ENCODE measurements at regions not wholly inside any gene's neighbourhood (a gene's known extent, or its start where the extent isn't known, plus 50 kb on each side); places are given as distances from the start of the nearest gene placed in this dataset.

DNA sequence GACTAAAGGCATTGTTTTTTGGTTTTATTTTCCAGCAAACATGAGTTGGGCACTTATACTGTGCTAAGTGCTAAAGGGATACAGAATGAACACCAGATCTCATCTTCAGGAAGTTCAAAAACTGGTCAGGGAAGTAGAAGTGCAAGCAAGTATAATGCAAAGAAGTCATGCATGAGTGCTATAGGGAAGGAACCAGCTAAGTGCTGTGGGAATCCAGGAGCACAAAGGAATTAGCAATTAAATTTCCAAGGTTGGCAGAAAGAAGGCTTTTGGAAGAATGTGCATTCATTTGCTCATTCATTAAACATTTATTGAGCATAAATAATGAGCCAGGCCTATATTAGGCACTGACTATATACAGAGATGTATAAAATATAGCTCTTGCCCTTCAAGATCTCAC is 143.7 kb upstream of the ARHGAP42 start:
- H3K27ac ChIP-seq, result no peak overlapping the region
- H3K27me3 ChIP-seq, result no peaks in the 10 kb centered on the region
- TF ChIP-seq, protein P1, sequence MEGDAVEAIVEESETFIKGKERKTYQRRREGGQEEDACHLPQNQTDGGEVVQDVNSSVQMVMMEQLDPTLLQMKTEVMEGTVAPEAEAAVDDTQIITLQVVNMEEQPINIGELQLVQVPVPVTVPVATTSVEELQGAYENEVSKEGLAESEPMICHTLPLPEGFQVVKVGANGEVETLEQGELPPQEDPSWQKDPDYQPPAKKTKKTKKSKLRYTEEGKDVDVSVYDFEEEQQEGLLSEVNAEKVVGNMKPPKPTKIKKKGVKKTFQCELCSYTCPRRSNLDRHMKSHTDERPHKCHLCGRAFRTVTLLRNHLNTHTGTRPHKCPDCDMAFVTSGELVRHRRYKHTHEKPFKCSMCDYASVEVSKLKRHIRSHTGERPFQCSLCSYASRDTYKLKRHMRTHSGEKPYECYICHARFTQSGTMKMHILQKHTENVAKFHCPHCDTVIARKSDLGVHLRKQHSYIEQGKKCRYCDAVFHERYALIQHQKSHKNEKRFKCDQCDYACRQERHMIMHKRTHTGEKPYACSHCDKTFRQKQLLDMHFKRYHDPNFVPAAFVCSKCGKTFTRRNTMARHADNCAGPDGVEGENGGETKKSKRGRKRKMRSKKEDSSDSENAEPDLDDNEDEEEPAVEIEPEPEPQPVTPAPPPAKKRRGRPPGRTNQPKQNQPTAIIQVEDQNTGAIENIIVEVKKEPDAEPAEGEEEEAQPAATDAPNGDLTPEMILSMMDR (IDR thresholded peaks at IDR 0.05), result no peak
- TF ChIP-seq POLR2AphosphoS5 (IDR thresholded peaks at IDR 0.05), result no peak
- intact Hi-C loops (cut with DNase I; ENCODE audit: low total_unique reads), result no loop called here
- no peaks in the 10 kb centered on the region for H3K9me3 ChIP-seq
- no peaks in the 10 kb centered on the region for H3K36me3 ChIP-seq
- DNase-seq, result no peak
- no peaks in the 10 kb centered on the region for H3K4me1 ChIP-seq
- H3K4me3 ChIP-seq, result no peak overlapping the region

DNA sequence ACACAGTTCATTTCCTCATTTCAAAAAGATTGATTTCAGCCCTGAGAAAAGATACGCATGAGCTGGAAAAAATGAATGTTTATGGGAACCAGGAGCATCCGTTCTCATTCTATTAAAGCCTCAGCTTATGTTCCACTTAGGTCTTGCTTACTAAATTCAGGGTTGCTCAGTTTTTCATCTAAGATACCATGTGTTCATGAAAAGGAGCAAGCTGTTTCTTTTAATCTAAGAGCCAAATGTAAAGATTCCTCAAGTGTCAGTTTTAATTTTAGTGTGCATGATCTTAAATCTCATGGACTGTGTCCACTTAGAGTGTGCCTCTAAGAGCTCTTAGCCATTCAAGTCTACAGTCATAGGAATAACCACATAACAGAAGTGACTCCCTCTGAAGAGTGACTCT is 141.5 kb upstream of the ARHGAP42 start:
- Histone ChIP-seq H3K9me3 (no peaks in the 10 kb centered on the region), H3K27ac (no peak overlapping the region), H3K4me1 (no peaks in the 10 kb centered on the region), H3K27me3 (no peaks in the 10 kb centered on the region), H3K36me3 (no peaks in the 10 kb centered on the region), H3K4me3 (no peak overlapping the region)
- DNase-seq, result no peak
- WGBS, 5 donors, result 73 to 84% (median 78%) methylated on average over 2 of the region's 2 CpGs
- TF ChIP-seq EP300 (IDR thresholded peaks at IDR 0.05), result no peak
- no peak for TF ChIP-seq POLR2A (IDR thresholded peaks at IDR 0.05)
- no peak for TF ChIP-seq POLR2AphosphoS5 (IDR thresholded peaks at IDR 0.05)
- TF ChIP-seq, protein P1 (IDR thresholded peaks at IDR 0.05), result no peak
- intact Hi-C loops (cut with DNase I; ENCODE audit: low total_unique reads), result no loop called here

DNA sequence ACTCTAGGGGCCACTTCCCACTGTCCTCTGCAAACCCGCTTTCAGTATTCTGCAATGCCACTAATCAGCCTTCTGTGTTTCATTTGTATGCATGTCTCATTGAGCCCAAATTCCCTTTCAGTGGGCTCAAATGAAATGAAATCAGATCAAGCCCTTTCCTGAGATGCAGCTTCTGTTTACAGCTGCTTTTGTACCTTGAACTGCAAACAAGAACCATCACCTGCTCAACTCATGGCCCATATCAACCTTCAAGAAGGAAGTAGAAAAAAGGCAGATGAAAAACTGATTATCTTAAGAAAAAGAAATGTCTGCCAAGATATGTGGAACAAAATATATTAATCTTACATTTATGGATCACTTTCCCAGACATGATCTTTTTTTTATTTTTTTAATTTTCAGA is 141.1 kb upstream of the ARHGAP42 start:
- TF ChIP-seq EP300 (IDR thresholded peaks at IDR 0.05), result no peak
- TF ChIP-seq POLR2AphosphoS5 (IDR thresholded peaks at IDR 0.05), result no peak
- TF ChIP-seq POLR2A (IDR thresholded peaks at IDR 0.05), result no peak
- TF ChIP-seq, protein P1 (IDR thresholded peaks at IDR 0.05), result no peak

DNA sequence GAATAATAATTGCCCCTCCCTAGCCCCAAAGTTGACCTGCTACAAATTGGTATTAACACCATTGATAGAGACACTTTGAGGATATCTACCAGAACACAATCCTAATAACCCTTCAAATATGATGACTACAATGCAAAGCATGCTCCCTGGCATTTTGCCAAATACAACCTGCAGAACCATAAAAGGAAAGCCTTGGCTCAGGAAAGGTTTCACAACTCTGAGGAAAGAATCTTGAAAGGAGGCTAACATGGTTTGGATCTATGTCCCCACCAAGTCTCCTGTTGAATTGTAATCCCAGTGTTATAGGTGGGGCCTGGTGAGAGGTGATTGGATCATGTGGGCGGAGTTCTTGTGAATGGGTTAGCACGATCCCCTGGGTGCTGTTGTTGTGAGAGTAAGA is 140.4 kb upstream of the ARHGAP42 start:
- Histone ChIP-seq H3K9me3 (no peaks in the 10 kb centered on the region), H3K4me1 (peaks cover 0 to 9% (median 0%) of the 10 kb centered on the region in 4 donors), H3K27me3 (no peaks in the 10 kb centered on the region), H3K27ac (no peak overlapping the region), H3K4me3 (no peak overlapping the region), H3K36me3 (no peaks in the 10 kb centered on the region)
- no peak for TF ChIP-seq POLR2AphosphoS5 (IDR thresholded peaks at IDR 0.05)
- TF ChIP-seq, protein P1 (IDR thresholded peaks at IDR 0.05), result no peak
- TF ChIP-seq POLR2A (IDR thresholded peaks at IDR 0.05), result no peak
- no peak for TF ChIP-seq EP300 (IDR thresholded peaks at IDR 0.05)
- peak in 1 of 2 donors; percentile 61 for DNase-seq
- intact Hi-C loops (cut with DNase I; ENCODE audit: low total_unique reads), result no loop called here
- WGBS, 5 donors, result 56 to 77% (median 65%) methylated on average over 2 of the region's 2 CpGs

More for the DNA sequence above, 141.1 kb upstream of the ARHGAP42 start:
- Histone ChIP-seq H3K27me3 (no peaks in the 10 kb centered on the region), H3K36me3 (no peaks in the 10 kb centered on the region), H3K27ac (no peak overlapping the region), H3K4me1 (peaks cover 0 to 3% (median 0%) of the 10 kb centered on the region in 4 donors), H3K9me3 (no peaks in the 10 kb centered on the region), H3K4me3 (no peak overlapping the region)
- WGBS, 5 donors, result 88 to 100% (median 92%) methylated on average over 1 of the region's 1 CpG
- intact Hi-C loops (cut with DNase I; ENCODE audit: low total_unique reads), result no loop called here
- no peak for DNase-seq

All from stomach (tissue), 8 donors.